H9 (cell line): ENCODE measurements at regions not wholly inside any gene's neighbourhood (a gene's known extent, or its start where the extent isn't known, plus 50 kb on each side); places are given as distances from the start of the nearest gene placed in this dataset.

Experiments
- DNase-seq: peaks from one replicate; pipeline ENCODE4 v3.0.0-alpha.2; 2017
- H2AFZ ChIP-seq: one replicate; pipeline ENCODE4 v1.6.1; 2013; ENCODE audit warnings: mild to moderate bottlenecking, low read length, control low read depth, moderate library complexity
- H2AK5ac ChIP-seq: 2 replicates; pipeline ENCODE4 v1.6.1; 2013; ENCODE audit warnings: low read length, control low read depth, mixed read lengths; ENCODE audit not compliant: insufficient read length
- H2BK120ac ChIP-seq: one replicate; pipeline ENCODE4 v1.6.1; 2013; ENCODE audit warnings: low read depth, mild to moderate bottlenecking, low read length, control low read depth, inconsistent platforms; ENCODE audit not compliant: poor library complexity, severe bottlenecking
- H2BK12ac ChIP-seq: 2 replicates; pipeline ENCODE4 v1.6.1; 2013; ENCODE audit warnings: low read length, control low read depth, mixed read lengths, low read depth; ENCODE audit not compliant: insufficient read length
- H2BK15ac ChIP-seq: 2 replicates; pipeline ENCODE4 v1.6.1; 2013; ENCODE audit warnings: low read depth, low read length, control low read depth
- H2BK20ac ChIP-seq: one replicate; pipeline ENCODE4 v1.6.1; 2013; ENCODE audit warnings: low read depth, mild to moderate bottlenecking, low read length, control low read depth, inconsistent platforms; ENCODE audit not compliant: poor library complexity, severe bottlenecking
- H2BK5ac ChIP-seq: 2 replicates; pipeline ENCODE4 v1.6.1; 2013; ENCODE audit warnings: low read length, control low read depth, mixed read lengths; ENCODE audit not compliant: insufficient read length
- H3K14ac ChIP-seq: 2 replicates; pipeline ENCODE4 v1.6.1; 2013; ENCODE audit warnings: low read length, control low read depth; ENCODE audit not compliant: insufficient read depth
- H3K18ac ChIP-seq: 2 replicates; pipeline ENCODE4 v1.6.1; 2013; ENCODE audit warnings: low read depth, mild to moderate bottlenecking, mixed read lengths, low read length, control low read depth; ENCODE audit not compliant: insufficient read length
- H3K23ac ChIP-seq: 2 replicates; pipeline ENCODE4 v1.6.1; 2013; ENCODE audit warnings: low read length, control low read depth, mixed read lengths, low read depth; ENCODE audit not compliant: insufficient read length
- H3K23me2 ChIP-seq: 2 replicates; pipeline ENCODE4 v1.6.1; 2013; ENCODE audit warnings: low read depth, mild to moderate bottlenecking, mixed read lengths, low read length, control low read depth; ENCODE audit not compliant: insufficient read length, poor library complexity, severe bottlenecking
- H3K27ac ChIP-seq: 2 replicates; pipeline ENCODE4 v1.5.1; 2013; ENCODE audit warnings: low read length, control low read depth, mixed read lengths, low read depth; ENCODE audit not compliant: insufficient read length
- H3K27me3 ChIP-seq: 2 replicates; pipeline ENCODE4 v1.6.1; 2013; ENCODE audit warnings: low read length, control low read depth, inconsistent platforms; ENCODE audit not compliant: insufficient read depth
- H3K4ac ChIP-seq: 2 replicates; pipeline ENCODE4 v1.6.1; 2013; ENCODE audit warnings: low read depth, mild to moderate bottlenecking, control low read depth, inconsistent platforms, low read length, moderate library complexity
- H3K4me1 ChIP-seq: 2 replicates; pipeline ENCODE4 v1.6.1; 2013; ENCODE audit warnings: low read length, control low read depth, inconsistent platforms; ENCODE audit not compliant: insufficient read depth
- H3K4me2 ChIP-seq: 2 replicates; pipeline ENCODE4 v1.6.1; 2013; ENCODE audit warnings: low read length, control low read depth, mixed read lengths; ENCODE audit not compliant: insufficient read length, insufficient read depth
- H3K56ac ChIP-seq: 2 replicates; pipeline ENCODE4 v1.6.1; 2013; ENCODE audit warnings: low read depth, mild to moderate bottlenecking, mixed read lengths, low read length, control low read depth; ENCODE audit not compliant: insufficient read length
- H3K79me1 ChIP-seq: 2 replicates; pipeline ENCODE4 v1.6.1; 2013; ENCODE audit warnings: low read depth, mild to moderate bottlenecking, moderate library complexity, low read length, control low read depth, inconsistent platforms; ENCODE audit not compliant: insufficient read depth, poor library complexity, severe bottlenecking
- H3K79me2 ChIP-seq: 2 replicates; pipeline ENCODE4 v1.6.1; 2013; ENCODE audit warnings: low read length, control low read depth, inconsistent platforms; ENCODE audit not compliant: insufficient read depth
- H3K9ac ChIP-seq: 2 replicates; pipeline ENCODE4 v1.6.1; 2013; ENCODE audit warnings: low read length, control low read depth, mixed read lengths; ENCODE audit not compliant: insufficient read length; ENCODE audit errors: extremely low read depth
- H3K9me3 ChIP-seq: one replicate; pipeline ENCODE4 v1.6.1; 2013; ENCODE audit warnings: low read depth, low read length, inconsistent platforms; ENCODE audit not compliant: control insufficient read depth
- H3T11ph ChIP-seq: one replicate; pipeline ENCODE4 v1.6.1; 2013; ENCODE audit warnings: mild to moderate bottlenecking, low read length, control low read depth, inconsistent platforms
- H4K20me1 ChIP-seq: one replicate; pipeline ENCODE4 v1.6.1; 2013; ENCODE audit not compliant: control insufficient read depth, insufficient read length, insufficient read depth
- H4K5ac ChIP-seq: 2 replicates; pipeline ENCODE4 v1.6.1; 2013; ENCODE audit warnings: low read depth, mild to moderate bottlenecking, mixed read lengths, low read length, control low read depth; ENCODE audit not compliant: insufficient read length
- H4K8ac ChIP-seq: replicated peaks from 2 replicates; pipeline ENCODE4 v1.6.1; 2013; ENCODE audit warnings: low read length, control low read depth, mixed read lengths, low read depth; ENCODE audit not compliant: insufficient read length
- H4K91ac ChIP-seq: 2 replicates; pipeline ENCODE4 v1.6.1; 2013; ENCODE audit warnings: low read depth, mild to moderate bottlenecking, moderate library complexity, mixed read lengths, low read length, control low read depth; ENCODE audit not compliant: insufficient read length
- H3K27ac Mint-ChIP-seq, 3 experiments: 2 replicates in 2 of 3; 3 replicates in 1 of 3; pipeline ENCODE4 v1.8.0; 2020 to 2021; ENCODE audit warnings: mixed read lengths in 3 of 3, mild to moderate bottlenecking in 1 of 3, moderate library complexity in 1 of 3
- H3K27me3 Mint-ChIP-seq: 2 replicates; pipeline ENCODE4 v1.8.0; 2021; ENCODE audit warnings: low read depth, mild to moderate bottlenecking, moderate library complexity, mixed read lengths
- H3K36me3 Mint-ChIP-seq, 3 experiments: 2 replicates in 2 of 3; 3 replicates in 1 of 3; pipeline ENCODE4 v1.8.0; 2020 to 2021; ENCODE audit warnings: low read depth in 3 of 3, mixed read lengths in 3 of 3; ENCODE audit not compliant: insufficient read depth in 1 of 3
- H3K4me1 Mint-ChIP-seq, 2 experiments: 2 replicates each; pipeline ENCODE4 v1.8.0; 2020; ENCODE audit warnings: mixed read lengths in 2 of 2
- H3K4me3 Mint-ChIP-seq, 2 experiments: 2 replicates in 1 of 2; 3 replicates in 1 of 2; pipeline ENCODE4 v1.8.0; 2020 to 2021; ENCODE audit warnings: mild to moderate bottlenecking in 2 of 2, mixed read lengths in 2 of 2, moderate library complexity in 1 of 2
- H3K9me3 Mint-ChIP-seq, 2 experiments: 2 replicates in 1 of 2; 3 replicates in 1 of 2; pipeline ENCODE4 v1.8.0; 2020; ENCODE audit warnings: mild to moderate bottlenecking in 2 of 2, mixed read lengths in 2 of 2, moderate library complexity in 1 of 2
- WGBS: extraction: QIAGEN DNeasy Blood & Tissue Kit; methylation state at CpG from one replicate; pipeline ENCODE4 v1.1.7; 2013; ENCODE audit warnings: missing lambda C conversion rate, low lambda C conversion rate, mixed read lengths; ENCODE audit not compliant: insufficient read length; ENCODE audit errors: extremely low coverage; 5-methylcytosine and 5-hydroxymethylcytosine counted together
- TF ChIP-seq, protein P1 (sequence below): fragments of 200-600 bp; sonication (generic); conservative IDR thresholded peaks from 3 replicates; pipeline ENCODE4 v1.8.0; 2021; ENCODE audit warnings: antibody characterized with exemption, mild to moderate bottlenecking

DNA sequence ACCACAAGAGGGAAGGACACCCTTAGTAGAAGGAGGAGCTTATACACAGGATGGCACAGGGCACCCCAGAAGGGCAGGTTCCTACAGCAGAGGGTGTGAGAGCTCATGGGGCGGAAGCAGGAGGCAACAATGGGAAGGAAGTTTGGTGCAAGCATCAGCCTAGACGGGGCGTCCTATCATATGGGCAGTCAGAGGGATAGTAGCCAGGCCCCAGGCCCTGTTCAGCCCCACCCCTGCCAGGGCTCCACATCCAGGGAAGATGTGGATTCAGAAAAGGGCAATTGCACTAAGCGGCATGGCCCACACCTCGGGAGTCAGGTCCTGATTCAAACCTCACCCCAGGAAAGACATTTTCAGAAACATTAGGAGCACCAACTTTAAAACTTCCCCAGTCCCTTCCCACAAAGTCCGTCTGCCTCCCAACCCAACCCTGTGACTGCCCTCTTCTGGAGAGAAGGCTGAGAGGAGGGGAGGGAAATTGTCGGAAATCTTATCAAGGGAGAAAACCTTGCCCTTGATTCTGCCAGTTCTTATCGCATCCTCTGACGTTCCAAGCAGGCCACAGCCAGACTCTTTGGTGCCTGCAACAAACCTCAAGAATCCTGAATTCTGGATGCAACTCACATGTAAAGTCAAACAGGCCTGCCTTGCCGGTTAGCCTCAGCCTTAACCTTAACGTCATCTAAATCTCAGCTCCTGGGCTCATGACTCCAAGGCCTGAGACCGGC lies 198.8 kb upstream of the CDH5 start:
- H3K4me3 Mint-ChIP-seq, result no peak overlapping the region
- no peak overlapping the region for H3K9ac ChIP-seq
- no peak overlapping the region for H3K4me2 ChIP-seq
- no peak overlapping the region for H2AK5ac ChIP-seq
- peaks cover 14% of the 10 kb centered on the region for H3K27me3 Mint-ChIP-seq
- H4K91ac ChIP-seq, result no peak overlapping the region
- H3K56ac ChIP-seq, result no peak overlapping the region
- H3K23me2 ChIP-seq, result no peaks in the 10 kb centered on the region
- H2BK5ac ChIP-seq, result no peak overlapping the region
- no peaks in the 10 kb centered on the region for H3K9me3 ChIP-seq
- peaks cover 3 to 5% of the 10 kb centered on the region in 2 experiments; a peak in 3 of 5 replicates for H3K9me3 Mint-ChIP-seq
- peak overlapping the region in 1 of 3 experiments; percentile 11; a peak in 1 of 7 replicates for H3K27ac Mint-ChIP-seq
- TF ChIP-seq, protein P1, sequence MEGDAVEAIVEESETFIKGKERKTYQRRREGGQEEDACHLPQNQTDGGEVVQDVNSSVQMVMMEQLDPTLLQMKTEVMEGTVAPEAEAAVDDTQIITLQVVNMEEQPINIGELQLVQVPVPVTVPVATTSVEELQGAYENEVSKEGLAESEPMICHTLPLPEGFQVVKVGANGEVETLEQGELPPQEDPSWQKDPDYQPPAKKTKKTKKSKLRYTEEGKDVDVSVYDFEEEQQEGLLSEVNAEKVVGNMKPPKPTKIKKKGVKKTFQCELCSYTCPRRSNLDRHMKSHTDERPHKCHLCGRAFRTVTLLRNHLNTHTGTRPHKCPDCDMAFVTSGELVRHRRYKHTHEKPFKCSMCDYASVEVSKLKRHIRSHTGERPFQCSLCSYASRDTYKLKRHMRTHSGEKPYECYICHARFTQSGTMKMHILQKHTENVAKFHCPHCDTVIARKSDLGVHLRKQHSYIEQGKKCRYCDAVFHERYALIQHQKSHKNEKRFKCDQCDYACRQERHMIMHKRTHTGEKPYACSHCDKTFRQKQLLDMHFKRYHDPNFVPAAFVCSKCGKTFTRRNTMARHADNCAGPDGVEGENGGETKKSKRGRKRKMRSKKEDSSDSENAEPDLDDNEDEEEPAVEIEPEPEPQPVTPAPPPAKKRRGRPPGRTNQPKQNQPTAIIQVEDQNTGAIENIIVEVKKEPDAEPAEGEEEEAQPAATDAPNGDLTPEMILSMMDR, result peak; percentile 64
- no peaks in the 10 kb centered on the region for H3K79me2 ChIP-seq
- no CpG with 5 or more reads among the region's 12 CpGs for WGBS
- no peak overlapping the region for H2BK20ac ChIP-seq
- peak; percentile 40 for DNase-seq
- H3K27ac ChIP-seq, result no peak overlapping the region
- H3T11ph ChIP-seq, result no peak overlapping the region
- H2AFZ ChIP-seq, result no peak overlapping the region
- no peaks in the 10 kb centered on the region for H3K27me3 ChIP-seq
- H4K5ac ChIP-seq, result no peak overlapping the region
- no peaks in the 10 kb centered on the region for H3K4me1 ChIP-seq
- H3K4ac ChIP-seq, result no peak overlapping the region
- H3K23ac ChIP-seq, result no peak overlapping the region
- no peak overlapping the region for H2BK15ac ChIP-seq
- no peak overlapping the region for H3K18ac ChIP-seq
- no peak overlapping the region for H3K14ac ChIP-seq
- H2BK12ac ChIP-seq, result no peak overlapping the region
- H2BK120ac ChIP-seq, result no peak overlapping the region
- no peaks in the 10 kb centered on the region; a peak in 1 of 7 replicates for H3K36me3 Mint-ChIP-seq
- H3K79me1 ChIP-seq, result no peaks in the 10 kb centered on the region
- no peaks in the 10 kb centered on the region for H4K20me1 ChIP-seq
- peaks cover 0 to 4% of the 10 kb centered on the region in 2 experiments; a peak in 1 of 4 replicates for H3K4me1 Mint-ChIP-seq
- no peak overlapping the region for H4K8ac ChIP-seq
